GM18508 (cell line): ENCODE measurements at regions not wholly inside any gene's neighbourhood (a gene's known extent, or its start where the extent isn't known, plus 50 kb on each side); places are given as distances from the start of the nearest gene placed in this dataset.

Source experiments
- ATAC-seq: cut with Tn5 transposase; IDR thresholded peaks from one replicate; pipeline ENCODE4 v1.9.1; 2021; ENCODE audit warnings: moderate number of reproducible peaks; ENCODE audit not compliant: insufficient read depth, unreplicated experiment

DNA sequence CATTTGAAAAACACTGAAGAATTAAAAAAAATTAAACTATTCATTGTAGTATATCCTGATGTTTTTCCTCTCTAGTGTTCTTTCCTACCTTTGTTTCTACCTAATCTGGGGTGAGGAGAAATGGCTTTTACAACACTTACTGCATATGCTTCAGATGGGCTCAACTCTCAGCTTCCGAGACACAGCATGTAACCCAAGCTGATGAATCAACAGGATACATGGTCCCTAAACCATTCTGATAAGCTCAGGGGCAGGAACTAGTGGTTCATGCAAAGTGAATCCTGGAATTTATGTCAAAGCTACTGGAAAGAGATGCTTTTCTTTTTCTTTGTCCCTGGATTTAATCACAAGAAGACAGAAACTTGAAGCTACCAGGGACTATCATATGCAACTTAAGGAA is 672.5 kb upstream of the RORB start:
- ATAC-seq: no peak

DNA sequence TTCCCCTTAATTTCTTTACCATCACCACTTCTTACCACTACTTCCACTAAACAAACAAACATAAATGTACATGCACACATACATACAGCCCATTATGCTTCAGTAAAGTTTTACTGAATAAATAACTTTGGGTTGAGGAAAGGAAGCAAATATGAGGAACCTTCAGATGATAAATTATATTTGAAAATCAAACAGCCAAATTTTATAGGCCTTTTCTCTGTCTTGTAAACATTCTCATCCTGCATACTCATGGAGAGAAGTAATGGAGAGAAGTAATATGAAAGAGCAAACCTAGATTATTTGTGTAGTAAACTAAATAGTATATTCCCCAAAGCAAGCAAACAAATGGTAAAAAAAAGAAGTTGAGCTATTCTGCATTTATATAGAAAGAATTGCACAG is 658.3 kb upstream of the RORB start:
- no peak for ATAC-seq

DNA sequence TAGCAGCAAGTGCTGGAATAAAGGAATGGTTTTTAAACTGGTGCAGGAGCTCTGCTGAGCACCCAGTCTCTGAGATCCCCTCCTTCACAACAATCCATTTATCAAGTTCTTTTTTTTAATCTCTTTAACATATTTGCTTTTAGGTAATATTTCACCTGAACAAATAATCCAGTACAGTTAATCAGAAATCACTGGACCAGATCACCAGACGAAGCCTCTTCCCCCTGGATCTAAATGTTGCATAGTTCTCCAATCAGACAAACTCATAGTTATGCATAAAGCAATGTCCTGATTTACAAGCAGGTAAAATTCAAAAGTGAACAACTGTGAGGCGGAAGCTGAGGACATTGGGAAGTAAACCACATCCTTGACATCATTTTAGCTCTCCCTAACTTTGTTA is 657.7 kb upstream of the RORB start:
- ATAC-seq: no peak

DNA sequence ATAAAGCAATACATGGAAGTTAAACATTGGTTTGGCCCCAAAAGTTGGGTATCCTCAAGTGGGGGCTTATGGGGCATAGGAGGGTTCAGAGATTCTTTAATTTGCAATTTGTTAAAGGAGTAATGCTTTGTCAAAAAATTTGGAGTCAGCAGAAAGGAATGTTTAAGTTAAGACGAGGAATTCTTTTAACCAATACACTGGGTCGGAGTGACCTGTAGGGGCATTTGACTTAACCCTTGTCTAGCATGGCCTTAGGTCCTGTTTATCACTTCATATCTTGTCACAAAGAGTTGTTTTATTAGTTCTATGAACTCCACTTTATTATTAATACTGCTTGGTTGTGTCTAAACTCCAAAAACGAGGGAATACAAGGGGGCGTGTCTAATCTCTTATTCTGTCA is 656.1 kb upstream of the RORB start:
- ATAC-seq: no peak

DNA sequence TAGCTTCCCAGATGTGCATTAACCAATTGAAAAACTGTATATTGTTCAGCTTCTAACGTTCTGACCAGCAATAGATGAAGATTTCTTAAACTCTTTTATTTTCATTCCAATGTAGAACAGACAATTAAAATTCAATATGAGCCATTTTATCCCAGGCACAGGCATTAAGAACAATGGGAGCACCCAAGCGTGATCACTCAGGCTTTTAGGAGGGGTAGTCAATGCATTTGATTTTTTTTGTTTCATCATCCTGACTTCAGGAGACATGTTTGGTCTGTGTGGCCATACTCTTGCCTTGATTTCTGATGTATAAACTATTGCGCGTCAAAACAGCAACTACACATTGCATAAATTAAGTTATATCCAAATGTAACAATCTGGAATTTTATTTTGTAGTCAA is 653.0 kb upstream of the RORB start:
- no peak for ATAC-seq

DNA sequence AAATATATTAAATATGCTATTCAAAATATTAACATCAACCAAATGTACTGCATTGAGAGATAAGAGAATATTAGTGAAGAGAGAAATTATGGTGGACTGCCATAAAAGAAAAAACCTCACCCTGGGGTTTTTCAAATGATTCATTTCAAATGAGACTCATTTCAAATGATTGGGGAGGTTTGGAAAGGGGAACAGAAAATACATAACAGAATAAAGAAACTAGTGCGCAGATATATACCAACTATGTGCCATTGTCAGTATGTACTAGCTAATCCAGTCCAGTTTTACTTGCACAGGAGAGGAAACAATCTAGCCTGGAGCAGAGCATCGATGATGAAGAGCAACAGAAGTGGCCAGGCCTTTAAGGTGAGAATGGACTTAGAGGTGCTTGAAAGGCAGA is 651.6 kb upstream of the RORB start:
- ATAC-seq: peak; percentile 95

DNA sequence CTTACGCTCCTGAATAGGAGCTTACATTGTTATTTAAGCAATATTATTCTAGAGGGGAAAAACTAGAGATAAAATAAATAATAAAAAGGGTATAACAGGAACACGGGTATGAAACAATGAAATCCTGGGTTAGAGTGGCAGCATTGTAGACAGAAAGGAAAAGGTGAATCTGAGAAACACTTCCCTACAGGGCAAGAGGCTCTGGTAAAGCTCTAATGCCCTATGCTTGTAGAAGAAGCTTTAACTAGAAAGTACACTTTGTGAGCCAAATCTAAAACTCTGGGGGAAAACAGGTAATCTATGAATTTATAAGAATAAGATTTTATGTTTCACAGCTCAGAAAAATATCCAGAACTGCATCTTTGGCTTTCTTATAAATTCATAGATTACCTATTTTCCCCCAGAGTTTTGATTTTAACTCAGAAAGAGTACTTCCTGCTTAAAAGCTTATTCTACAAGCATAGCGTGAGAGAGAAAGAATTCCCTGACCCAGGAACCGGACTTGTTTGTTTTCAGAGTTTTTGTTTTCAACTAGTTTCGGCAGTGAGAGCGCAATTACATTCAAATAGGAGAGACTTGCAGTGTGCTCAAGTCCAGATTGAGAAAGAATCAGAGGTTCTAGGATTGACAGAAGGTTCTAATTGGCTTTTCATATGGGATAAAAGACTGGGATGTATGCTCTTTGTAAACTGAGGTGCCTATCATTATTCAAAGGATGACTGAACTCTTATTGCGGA is 651.0 kb upstream of the RORB start:
- no peak for ATAC-seq

DNA sequence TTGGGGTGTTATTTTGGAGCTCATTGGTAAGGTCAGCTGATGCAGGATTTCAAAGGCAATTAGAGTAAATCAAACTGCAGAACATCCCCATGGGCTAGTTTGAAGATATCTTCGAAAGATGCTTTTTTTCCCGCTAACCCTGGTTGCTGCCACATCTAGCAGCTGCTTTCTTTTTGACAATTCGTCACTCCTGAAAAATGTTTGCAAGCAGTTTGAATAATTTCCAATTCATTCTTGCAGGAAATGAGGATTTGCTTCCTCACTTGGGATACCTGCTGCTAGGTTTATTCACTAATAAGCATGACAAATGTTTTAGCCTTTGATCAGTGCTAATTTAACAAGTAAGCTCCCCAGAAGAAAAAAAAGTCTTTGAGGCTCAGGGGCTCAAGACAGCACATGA is 649.6 kb upstream of the RORB start:
- no peak for ATAC-seq

DNA sequence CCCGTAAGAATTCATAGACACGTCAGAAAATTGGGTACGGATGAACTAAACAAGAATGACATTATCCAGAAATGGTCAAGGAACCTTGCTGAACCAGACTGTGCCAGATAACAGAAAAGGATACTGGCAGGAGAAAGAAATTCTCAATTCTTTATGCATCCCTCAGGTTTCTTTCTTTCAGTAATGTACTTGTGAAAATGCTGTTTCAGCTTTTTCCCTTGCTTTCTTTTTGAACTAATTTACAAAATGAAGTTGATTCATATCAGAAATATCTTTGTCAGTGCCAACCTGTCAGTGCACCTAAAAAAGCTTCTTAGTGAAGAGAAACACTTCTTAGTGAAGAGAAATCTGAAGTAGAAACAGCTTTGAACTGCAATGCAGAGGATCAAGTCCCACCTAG is 643.6 kb upstream of the RORB start:
- no peak for ATAC-seq

DNA sequence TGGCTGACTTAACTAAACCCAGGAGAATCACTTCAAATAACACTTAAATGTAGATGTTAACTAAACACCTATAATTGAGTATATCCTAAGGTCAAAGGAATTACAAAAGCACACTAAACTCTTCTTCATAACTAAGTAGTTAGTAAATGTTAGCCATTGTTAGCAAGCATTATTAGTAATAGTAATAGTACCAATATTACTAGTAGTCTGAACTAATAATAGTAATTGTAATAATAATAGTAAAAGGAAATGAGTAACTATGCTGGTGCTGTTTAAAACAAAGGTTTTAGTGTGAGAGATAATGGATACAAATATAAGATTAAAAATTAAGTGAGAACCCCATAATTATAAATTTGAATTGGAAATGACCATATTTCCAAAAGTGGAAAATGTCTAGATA is 641.9 kb upstream of the RORB start:
- ATAC-seq: no peak

DNA sequence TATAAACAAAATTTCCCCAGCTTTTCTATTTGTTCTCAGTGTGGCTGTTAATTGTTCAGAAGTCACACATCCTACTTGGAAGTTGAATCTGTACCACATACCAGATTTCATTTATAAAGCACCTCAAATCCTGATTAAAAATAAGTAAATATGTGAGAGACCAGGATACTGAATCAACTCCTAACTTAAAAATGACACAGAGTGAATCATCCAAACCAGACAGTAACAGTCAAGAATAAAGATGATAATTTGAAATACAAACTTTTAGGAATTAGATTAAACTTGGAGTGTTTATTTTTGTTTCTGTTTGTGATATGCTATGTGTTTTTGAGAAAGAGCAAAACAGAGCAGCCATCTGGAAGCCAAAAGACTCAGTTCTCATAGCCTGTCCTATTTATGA is 633.2 kb upstream of the RORB start:
- ATAC-seq: no peak

DNA sequence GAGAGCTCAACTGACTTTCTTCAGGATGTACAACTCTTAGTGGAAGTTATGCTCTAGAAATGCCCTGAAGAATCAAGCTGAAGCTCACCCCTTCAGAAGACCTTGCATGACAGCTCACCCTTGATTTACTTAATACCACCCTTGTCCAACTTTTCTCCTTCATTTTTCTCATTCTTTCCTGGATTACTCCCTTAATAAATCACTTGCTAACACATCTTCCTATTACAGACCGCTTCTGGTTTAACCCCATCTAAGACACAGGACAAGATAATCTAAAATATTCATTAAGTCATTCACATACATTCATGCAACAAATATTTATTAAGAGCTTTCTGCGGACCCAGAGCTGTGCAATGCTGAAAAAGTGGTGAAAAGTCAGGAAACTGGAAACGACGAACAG is 630.7 kb upstream of the RORB start:
- ATAC-seq: no peak

DNA sequence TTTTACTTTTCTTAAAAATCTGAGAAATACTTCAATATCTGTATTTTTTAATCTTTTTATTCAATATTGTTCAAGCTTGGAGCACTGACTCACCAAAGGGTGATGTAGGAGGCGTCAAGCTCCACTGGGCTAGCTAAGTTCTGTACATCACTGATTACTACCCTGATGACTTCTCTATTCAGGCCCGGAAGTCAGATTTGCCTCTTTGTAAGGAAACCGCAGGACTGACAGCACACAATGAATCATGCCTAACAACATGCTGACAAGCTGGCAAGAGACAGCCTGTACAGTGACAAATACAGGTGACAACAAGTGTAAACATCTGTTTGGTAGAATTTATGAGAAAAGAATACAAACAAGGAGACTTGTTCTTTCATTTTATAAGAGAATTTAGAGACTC is 627.9 kb upstream of the RORB start:
- peak; percentile 100 for ATAC-seq

DNA sequence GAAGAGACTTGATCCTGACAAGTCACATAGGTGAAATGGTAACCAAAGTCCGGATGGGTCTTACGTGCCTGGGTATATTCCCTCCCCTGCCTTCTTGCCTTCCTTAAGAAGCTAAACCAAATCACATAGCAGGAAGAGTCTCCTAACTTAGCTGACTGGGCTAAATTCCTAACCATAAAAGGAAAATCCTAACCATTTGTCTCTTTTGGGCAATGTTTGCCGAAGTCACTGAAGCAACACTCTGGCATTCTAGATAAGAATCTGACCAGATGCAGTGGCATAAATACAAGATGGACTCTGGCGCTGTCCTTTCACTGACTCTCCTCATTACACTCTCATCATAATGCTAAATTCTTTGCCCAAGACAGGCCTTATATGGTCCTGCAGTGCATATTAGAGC is 625.5 kb upstream of the RORB start:
- ATAC-seq: no peak

DNA sequence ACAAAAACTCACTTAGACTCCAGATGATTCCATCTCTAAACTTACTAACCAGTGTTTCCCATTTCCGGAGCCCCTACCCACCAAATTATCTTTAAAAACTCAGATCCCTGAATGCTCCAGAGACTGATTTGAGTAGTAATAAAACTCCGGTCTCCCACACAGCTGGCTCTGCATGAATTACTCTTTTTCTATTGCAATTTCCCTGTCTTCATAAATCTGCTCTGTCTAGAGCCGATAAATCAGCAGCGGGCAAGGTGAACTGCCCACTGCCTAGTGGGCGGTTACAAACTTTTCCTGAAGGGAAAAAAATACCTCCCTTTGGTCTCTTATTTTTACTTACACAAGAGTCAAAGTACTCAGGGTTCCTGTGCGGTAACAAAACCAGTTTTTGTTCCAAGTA is 624.4 kb upstream of the RORB start:
- ATAC-seq: no peak

DNA sequence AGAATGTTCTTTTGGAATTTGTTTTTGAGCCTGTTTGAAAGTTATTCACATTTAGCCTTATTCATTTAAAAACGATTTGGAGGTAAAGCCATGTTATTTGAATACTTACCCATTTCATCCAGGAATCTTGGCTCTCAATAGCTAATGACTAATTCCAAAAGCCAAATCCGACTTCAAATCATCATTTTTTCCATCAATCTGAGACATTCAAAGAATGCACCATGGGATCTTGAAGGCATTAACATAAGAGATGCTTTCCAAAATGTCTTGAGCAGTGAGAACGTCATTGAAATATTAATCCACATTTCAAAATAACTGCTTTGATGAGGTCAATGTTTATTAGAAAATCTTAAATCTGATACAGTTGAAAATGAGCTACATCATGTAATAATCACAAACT is 617.0 kb upstream of the RORB start:
- ATAC-seq: no peak

DNA sequence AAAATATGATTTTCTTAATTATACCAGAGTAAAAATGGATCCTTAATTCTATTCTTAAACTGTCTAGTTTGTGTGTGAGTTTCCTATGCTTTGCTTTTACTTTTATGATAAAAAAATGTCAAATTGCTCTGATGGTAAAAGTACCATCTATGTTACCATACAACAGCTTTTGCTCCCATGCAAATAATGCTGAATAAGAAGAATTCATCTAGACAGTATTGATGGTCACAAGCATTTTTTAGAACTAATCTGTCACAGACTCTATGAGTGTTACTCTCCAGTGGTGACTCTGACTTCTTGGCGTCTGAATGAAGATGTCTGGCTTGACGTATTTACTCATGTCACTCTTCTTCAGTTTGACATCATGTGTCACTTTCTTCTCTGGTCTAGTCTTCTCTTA is 608.1 kb upstream of the RORB start:
- no peak for ATAC-seq

DNA sequence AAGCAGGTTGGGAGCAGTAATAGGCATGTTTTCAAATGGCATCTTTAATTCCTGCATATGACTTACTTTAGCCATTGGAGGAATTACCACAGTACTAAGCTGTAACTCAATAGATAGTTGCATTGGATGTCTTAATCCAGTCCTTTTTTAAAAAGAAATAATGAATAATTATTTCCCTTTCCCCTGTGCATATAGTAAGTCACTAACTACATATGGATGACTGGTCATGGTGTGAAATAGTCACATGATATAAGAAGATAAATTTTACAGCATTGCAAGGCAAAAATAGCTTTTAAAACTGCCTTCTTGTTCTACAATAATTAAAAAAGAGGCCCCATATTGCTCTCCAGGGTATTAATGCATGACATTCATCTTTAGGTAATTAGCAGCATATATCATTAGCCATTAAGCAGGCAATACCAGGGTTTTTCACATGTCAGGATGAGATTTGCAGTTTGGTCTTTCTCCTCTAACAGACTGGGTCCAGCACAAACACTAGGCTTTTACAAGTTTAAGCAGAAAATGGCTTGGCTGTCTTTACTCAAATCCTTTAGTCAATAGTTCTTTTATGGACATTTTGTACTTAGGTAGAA is 606.4 kb upstream of the RORB start:
- no peak for ATAC-seq

DNA sequence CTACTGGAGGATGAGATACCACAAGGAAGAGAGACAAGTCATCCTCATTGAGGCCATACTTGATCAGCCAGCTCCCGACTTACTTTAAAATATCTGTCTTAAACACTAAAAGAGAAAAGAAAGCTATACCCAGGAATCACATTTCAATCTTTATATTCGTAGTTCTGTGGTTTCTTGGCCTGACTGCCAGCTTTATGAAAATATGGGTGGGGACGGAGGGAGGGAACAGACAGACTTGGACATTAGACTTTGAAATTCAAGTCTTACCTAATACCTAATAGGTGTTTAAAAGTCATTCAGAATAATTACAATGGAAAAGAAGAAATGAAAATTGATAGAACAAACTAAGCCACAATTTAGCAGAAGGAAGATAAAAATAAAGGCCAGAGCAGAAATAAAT is 604.8 kb upstream of the RORB start:
- no peak for ATAC-seq

DNA sequence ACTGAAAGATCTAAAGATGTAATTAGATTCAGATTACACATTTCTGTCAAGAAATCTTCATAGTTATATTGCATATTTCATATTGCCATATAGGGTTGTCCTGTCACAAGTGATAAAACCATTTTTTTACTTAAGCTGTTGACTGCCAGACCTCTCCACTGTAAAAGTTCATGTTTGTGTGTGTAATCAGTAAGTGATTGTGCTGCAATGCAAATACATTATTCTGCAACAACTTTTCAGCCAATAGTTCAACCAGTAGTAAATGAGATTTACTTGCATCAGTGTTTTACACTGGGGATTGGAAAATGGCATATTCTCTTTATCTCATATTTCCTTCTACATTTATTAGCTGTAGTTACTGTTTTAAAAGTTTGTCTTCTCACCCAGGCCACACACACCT is 603.9 kb upstream of the RORB start:
- no peak for ATAC-seq

DNA sequence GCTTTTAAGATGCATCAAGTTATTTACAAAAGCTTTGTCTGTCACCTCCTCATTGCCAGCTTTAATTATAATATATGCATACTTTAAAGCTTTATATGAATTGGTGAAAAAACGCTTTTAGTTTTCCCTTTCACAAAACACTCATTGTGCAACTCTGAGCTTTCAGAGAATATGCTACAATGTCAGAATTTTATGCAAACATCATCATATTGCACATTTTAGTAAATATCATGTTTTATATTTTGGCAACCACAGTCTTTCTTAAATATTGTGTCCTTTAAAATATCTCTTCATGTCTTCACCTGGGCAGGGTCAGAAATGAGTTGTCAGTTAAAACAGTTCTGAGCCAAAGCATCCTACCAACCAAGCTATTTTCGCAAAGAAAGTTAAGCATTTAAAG is 601.1 kb upstream of the RORB start:
- no peak for ATAC-seq

DNA sequence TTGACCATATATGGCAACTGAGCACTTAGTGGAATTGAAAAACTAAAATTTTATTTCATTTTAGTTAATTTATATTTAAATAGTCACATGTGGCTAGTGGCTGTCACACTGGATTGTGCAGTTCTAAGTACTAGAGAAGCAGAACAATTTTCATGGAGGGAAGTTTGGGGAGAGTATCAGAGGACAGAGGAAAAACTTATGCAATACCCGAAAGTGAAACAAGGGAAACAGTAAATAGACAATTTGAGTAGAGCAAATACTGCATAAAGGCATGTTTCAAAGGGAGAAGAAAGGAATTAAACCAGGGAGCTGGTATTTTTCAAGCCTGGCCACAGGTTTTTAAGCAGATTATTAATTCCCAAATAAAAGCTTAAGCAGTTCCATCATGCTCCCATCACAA is 590.5 kb upstream of the RORB start:
- ATAC-seq: no peak

DNA sequence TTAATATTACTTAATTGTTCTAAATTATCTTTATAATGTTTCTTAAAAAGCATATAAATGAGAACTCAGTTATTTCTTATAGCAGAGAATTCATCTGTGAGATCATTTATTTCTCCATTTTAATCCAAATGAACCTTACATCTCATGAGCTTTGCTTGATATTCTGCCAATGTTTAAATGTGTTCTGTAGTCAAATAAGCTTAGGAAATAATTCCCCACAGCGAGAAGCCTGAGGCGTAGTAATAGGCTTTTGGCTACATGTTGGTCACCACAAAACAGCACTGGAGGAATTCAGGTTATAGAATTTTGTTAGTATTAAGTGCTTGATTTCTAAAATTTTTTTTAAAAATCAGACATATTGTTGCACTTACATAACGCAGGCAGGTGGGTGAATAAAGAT is 585.3 kb upstream of the RORB start:
- no peak for ATAC-seq
